HPDE6-E6E7 (cell line): ENCODE measurements at regions not wholly inside any gene's neighbourhood (a gene's known extent, or its start where the extent isn't known, plus 50 kb on each side); places are given as distances from the start of the nearest gene placed in this dataset.
"Not testable (repeated sequence)": the region's sequence is repeated elsewhere in the genome, so short reads cannot be mapped to it uniquely, and the experiment has no call there.

Experiments used
- DNase-seq: peaks from one replicate; pipeline ENCODE4 v3.0.0; 2011; ENCODE audit warnings: missing footprints; ENCODE audit errors: extremely low spot score

- peak; percentile 80 for DNase-seq
Measured at GRCh38 chr6:80638213-80639055, 532.0 kb downstream of the BCKDHB start.

GRCh38 chr6:80637312-80637711 is 530.8 kb downstream of the BCKDHB start:
- DNase-seq, result no peak

GRCh38 chr6:80636689-80637088 is 530.2 kb downstream of the BCKDHB start:
- no peak for DNase-seq

GRCh38 chr6:80633412-80633811 is 526.9 kb downstream of the BCKDHB start:
- no peak for DNase-seq

- DNase-seq, result no peak
Measured at GRCh38 chr6:80625405-80625804, 518.9 kb downstream of the BCKDHB start.

- DNase-seq, result no peak
Measured at GRCh38 chr6:80623066-80623815, 516.8 kb downstream of the BCKDHB start.

GRCh38 chr6:80622641-80623040 is 516.2 kb downstream of the BCKDHB start:
- DNase-seq, result no peak

GRCh38 chr6:80618953-80619352 is 512.5 kb downstream of the BCKDHB start:
- no peak for DNase-seq

- no peak for DNase-seq
Measured at GRCh38 chr6:80610846-80611245, 504.4 kb downstream of the BCKDHB start.

GRCh38 chr6:80608881-80609280 is 502.4 kb downstream of the BCKDHB start:
- DNase-seq, result no peak

- no peak for DNase-seq
Measured at GRCh38 chr6:80607811-80608391, 501.4 kb downstream of the BCKDHB start.

GRCh38 chr6:80605165-80605989 is 498.9 kb downstream of the BCKDHB start:
- no peak for DNase-seq

- DNase-seq, result no peak
Measured at GRCh38 chr6:80603679-80604078, 497.2 kb downstream of the BCKDHB start.

GRCh38 chr6:80594461-80594860 is 488.0 kb downstream of the BCKDHB start:
- no peak for DNase-seq

GRCh38 chr6:80592436-80592835 is 486.0 kb downstream of the BCKDHB start:
- DNase-seq, result no peak

GRCh38 chr6:80586242-80586641 is 479.8 kb downstream of the BCKDHB start:
- no peak for DNase-seq

- no peak for DNase-seq
Measured at GRCh38 chr6:80579391-80580023, 473.0 kb downstream of the BCKDHB start.

GRCh38 chr6:80573320-80573719 is 466.8 kb downstream of the BCKDHB start:
- DNase-seq, result not testable (repeated sequence)

- no peak for DNase-seq
Measured at GRCh38 chr6:80566361-80566760, 459.9 kb downstream of the BCKDHB start.

- DNase-seq, result no peak
Measured at GRCh38 chr6:80553071-80553740, 446.7 kb downstream of the BCKDHB start.

GRCh38 chr6:80550748-80551147 is 444.3 kb downstream of the BCKDHB start:
- DNase-seq, result no peak
